Astrocyte of the spinal cord (primary cell): ENCODE measurements at regions not wholly inside any gene's neighbourhood (a gene's known extent, or its start where the extent isn't known, plus 50 kb on each side); places are given as distances from the start of the nearest gene placed in this dataset.
"Not testable (repeated sequence)": the region's sequence is repeated elsewhere in the genome, so short reads cannot be mapped to it uniquely, and the experiment has no call there.

Experiments
- DNase-seq: peaks from one replicate; pipeline ENCODE4 v3.0.0; 2011; ENCODE audit warnings: low read depth, low spot score
- H3K4me3 ChIP-seq: 2 replicates; pipeline ENCODE4 v1.5.1; 2011; ENCODE audit warnings: low read depth, mild to moderate bottlenecking, low read length, moderate library complexity
- CTCF ChIP-seq: IDR thresholded peaks from 2 replicates; pipeline ENCODE4 v1.5.1; 2012; ENCODE audit warnings: low read depth, mild to moderate bottlenecking, low read length, inconsistent platforms
- in situ Hi-C: cut with HindIII; loops from 2 replicates; pipeline ENCODE4 v1.10.0; 2017; ENCODE audit warnings: low sequenced_read_pairs

- no peak overlapping the region for H3K4me3 ChIP-seq
- in situ Hi-C loops, result no loop called here
- TF ChIP-seq CTCF, result no peak
- DNase-seq, result no peak
Observed at GRCh38 chr5:88643315-88643714, 239.7 kb downstream of the MEF2C start.

- DNase-seq, result no peak
- no peak overlapping the region for H3K4me3 ChIP-seq
- in situ Hi-C loops, result no loop called here
- TF ChIP-seq CTCF, result no peak
Observed at GRCh38 chr5:88634014-88634413, 249.0 kb downstream of the MEF2C start.

- in situ Hi-C loops, DNase-seq: not testable (repeated sequence)
Observed at GRCh38 chr5:88622890-88623289, 260.1 kb downstream of the MEF2C start.

GRCh38 chr5:88615767-88616166 is 267.2 kb downstream of the MEF2C start:
- DNase-seq, in situ Hi-C loops, H3K4me3 ChIP-seq: not testable (repeated sequence)

More at GRCh38 chr5:88622890-88623289, 260.1 kb downstream of the MEF2C start:
- H3K4me3 ChIP-seq, result not testable (repeated sequence)

GRCh38 chr5:88613051-88613450 is 269.9 kb downstream of the MEF2C start:
- in situ Hi-C loops, result no loop called here

GRCh38 chr5:88610586-88610985 is 272.4 kb downstream of the MEF2C start:
- DNase-seq, result no peak
- H3K4me3 ChIP-seq, result no peak overlapping the region
- in situ Hi-C loops, result no loop called here
- no peak for TF ChIP-seq CTCF

More at GRCh38 chr5:88613051-88613450, 269.9 kb downstream of the MEF2C start:
- no peak overlapping the region for H3K4me3 ChIP-seq
- no peak for TF ChIP-seq CTCF
- no peak for DNase-seq

GRCh38 chr5:88607492-88607891 is 275.5 kb downstream of the MEF2C start:
- DNase-seq, result no peak
- no peak overlapping the region for H3K4me3 ChIP-seq
- in situ Hi-C loops, result no loop called here
- TF ChIP-seq CTCF, result no peak

- in situ Hi-C loops, result no loop called here
- H3K4me3 ChIP-seq, result no peak overlapping the region
- no peak for TF ChIP-seq CTCF
- no peak for DNase-seq
Observed at GRCh38 chr5:88606626-88607025, 276.4 kb downstream of the MEF2C start.
